A549 (cell line): ENCODE measurements at regions not wholly inside any gene's neighbourhood (a gene's known extent, or its start where the extent isn't known, plus 50 kb on each side); places are given as distances from the start of the nearest gene placed in this dataset.

Experiments used
- ATAC-seq, 2 experiments: fragments of 200-7000 bp in 1 of 2; fragments of >200 bp in 1 of 2; cut with Nextera tagmentation in 1 of 2; cut with Tn5 transposase in 1 of 2; 3 replicates each; pipeline versions ENCODE4 v1.8.0 to v1.9.1; 2018 to 2020; ENCODE audit warnings: mild to moderate bottlenecking in 1 of 2, moderate library complexity in 1 of 2
- CTCF ChIA-PET: fragments of 300-600 bp; sonication (Branson Sonifier 250); formaldehyde crosslinking; extraction: SDS; loops from one replicate; lab custom pipeline; 2021; ENCODE audit warnings: antibody characterized with exemption, inconsistent platforms; lab: Yijun Ruan, JAX
- POLR2A ChIA-PET: fragments of 350-600 bp; formaldehyde crosslinking; extraction: SDS; loops from one replicate; lab custom pipeline; 2021; ENCODE audit warnings: antibody characterized with exemption, inconsistent platforms; lab: Yijun Ruan, JAX
- DNase-seq, 2 experiments: peaks; one replicate each; pipeline versions ENCODE4 v3.0.0 to v3.0.0-alpha.2; 2011 to 2016; ENCODE audit warnings: low read depth in 1 of 2, low spot score in 1 of 2
- FAIRE-seq: peaks from 2 replicates; lab custom pipeline; 2011; peaks lifted over from hg19 to GRCh38; lab: Jason Lieb, UNC
- H3K27ac ChIP-seq, 2 experiments: fragments of >200 bp; sonication (Bioruptor Twin); formaldehyde crosslinking; 3 replicates each; pipeline ENCODE4 v1.5.1; 2016 to 2017
- H3K4me1 ChIP-seq: fragments of >200 bp; sonication (Bioruptor Twin); formaldehyde crosslinking; 3 replicates; pipeline ENCODE4 v1.6.1; 2016
- H3K4me2 ChIP-seq: fragments of >200 bp; sonication (Bioruptor Twin); formaldehyde crosslinking; 3 replicates; pipeline ENCODE4 v1.6.1; 2016
- H3K4me3 ChIP-seq: fragments of >200 bp; sonication (Bioruptor Twin); formaldehyde crosslinking; 3 replicates; pipeline ENCODE4 v1.5.1; 2016
- H3K9me3 ChIP-seq: fragments of >200 bp; sonication (Bioruptor Twin); formaldehyde crosslinking; 3 replicates; pipeline ENCODE4 v1.6.1; 2016
- CBX8 ChIP-seq: fragments of 200-600 bp; sonication (generic); IDR thresholded peaks from 2 replicates; pipeline ENCODE4 v1.6.1; 2016
- CHD4 ChIP-seq: fragments of 200-600 bp; sonication (generic); IDR thresholded peaks from 2 replicates; pipeline ENCODE4 v1.6.1; 2016; ENCODE audit warnings: antibody characterized with exemption, mild to moderate bottlenecking, borderline replicate concordance
- ESRRA ChIP-seq: fragments of 150-350 bp; IDR thresholded peaks from 2 replicates; pipeline ENCODE4 v1.6.1; 2014; ENCODE audit warnings: mild to moderate bottlenecking, low read length, borderline replicate concordance
- FOSB ChIP-seq: fragments of 250-450 bp; sonication (Bioruptor Pico); IDR thresholded peaks from 2 replicates; pipeline ENCODE4 v1.5.0; 2020; ENCODE audit warnings: mild to moderate bottlenecking, moderate library complexity
- FOXS1 ChIP-seq: fragments of 250-450 bp; sonication (Bioruptor Pico); IDR thresholded peaks from 2 replicates; pipeline ENCODE4 v1.5.0; 2020; ENCODE audit warnings: mild to moderate bottlenecking, moderate library complexity
- HDAC2 ChIP-seq: fragments of 200-600 bp; sonication (generic); IDR thresholded peaks from 2 replicates; pipeline ENCODE4 v1.6.1; 2016
- MYC ChIP-seq: IDR thresholded peaks from 2 replicates; pipeline ENCODE4 v1.6.1; 2012; ENCODE audit warnings: mild to moderate bottlenecking, inconsistent platforms, low read length, improper control_type of control experiment, borderline replicate concordance
- NFE2L2 ChIP-seq: fragments of 150-350 bp; conservative IDR thresholded peaks from 2 replicates; pipeline ENCODE4 v1.6.1; 2014; ENCODE audit warnings: low read length
- NPAS2 ChIP-seq: fragments of 250-450 bp; sonication (Bioruptor Pico); IDR thresholded peaks from 2 replicates; pipeline ENCODE4 v1.8.0; 2022; ENCODE audit warnings: mild to moderate bottlenecking, moderate library complexity, borderline replicate concordance
- PBX3 ChIP-seq: IDR thresholded peaks from 2 replicates; pipeline ENCODE4 v1.6.1; 2012
- PHF8 ChIP-seq: fragments of 200-600 bp; sonication (generic); IDR thresholded peaks from 2 replicates; pipeline ENCODE4 v1.6.1; 2016; ENCODE audit warnings: low read depth, mild to moderate bottlenecking, antibody characterized with exemption, moderate library complexity, borderline replicate concordance
- POLR2A ChIP-seq: IDR thresholded peaks from 2 replicates; pipeline ENCODE4 v1.6.1; 2012; ENCODE audit warnings: mild to moderate bottlenecking, low read length
- RCOR1 ChIP-seq: fragments of 150-350 bp; IDR thresholded peaks from 2 replicates; pipeline ENCODE4 v1.6.1; 2014; ENCODE audit warnings: antibody characterized with exemption, low read length, low read depth
- SMC3 ChIP-seq: fragments of >200 bp; sonication (Bioruptor Twin); formaldehyde crosslinking; IDR thresholded peaks from 3 replicates; pipeline ENCODE4 v1.6.1; 2018; ENCODE audit warnings: inconsistent platforms
- TFCP2L1 ChIP-seq: fragments of 250-450 bp; sonication (Bioruptor Pico); IDR thresholded peaks from 2 replicates; pipeline ENCODE4 v1.5.0; 2021; ENCODE audit warnings: mild to moderate bottlenecking
- ZC3H11A ChIP-seq: fragments of 450-650 bp; IDR thresholded peaks from 2 replicates; pipeline ENCODE4 v1.6.1; 2014; ENCODE audit warnings: antibody characterized with exemption, mild to moderate bottlenecking
- WGBS: methylation state at CpG from one replicate; pipeline ENCODE4 v1.1.6; 2017; ENCODE audit errors: missing lambda C conversion rate; 5-methylcytosine and 5-hydroxymethylcytosine counted together
- TF ChIP-seq, protein P1 (sequence below): fragments of 200-600 bp; sonication (generic); IDR thresholded peaks from 2 replicates; pipeline ENCODE4 v1.6.1; 2016; ENCODE audit warnings: antibody characterized with exemption, mild to moderate bottlenecking, moderate library complexity
- TF ChIP-seq, protein P2 (sequence below): fragments of 250-450 bp; sonication (Bioruptor Pico); IDR thresholded peaks from 2 replicates; pipeline ENCODE4 v1.5.0; 2021; ENCODE audit warnings: mild to moderate bottlenecking, moderate library complexity, borderline replicate concordance

DNA sequence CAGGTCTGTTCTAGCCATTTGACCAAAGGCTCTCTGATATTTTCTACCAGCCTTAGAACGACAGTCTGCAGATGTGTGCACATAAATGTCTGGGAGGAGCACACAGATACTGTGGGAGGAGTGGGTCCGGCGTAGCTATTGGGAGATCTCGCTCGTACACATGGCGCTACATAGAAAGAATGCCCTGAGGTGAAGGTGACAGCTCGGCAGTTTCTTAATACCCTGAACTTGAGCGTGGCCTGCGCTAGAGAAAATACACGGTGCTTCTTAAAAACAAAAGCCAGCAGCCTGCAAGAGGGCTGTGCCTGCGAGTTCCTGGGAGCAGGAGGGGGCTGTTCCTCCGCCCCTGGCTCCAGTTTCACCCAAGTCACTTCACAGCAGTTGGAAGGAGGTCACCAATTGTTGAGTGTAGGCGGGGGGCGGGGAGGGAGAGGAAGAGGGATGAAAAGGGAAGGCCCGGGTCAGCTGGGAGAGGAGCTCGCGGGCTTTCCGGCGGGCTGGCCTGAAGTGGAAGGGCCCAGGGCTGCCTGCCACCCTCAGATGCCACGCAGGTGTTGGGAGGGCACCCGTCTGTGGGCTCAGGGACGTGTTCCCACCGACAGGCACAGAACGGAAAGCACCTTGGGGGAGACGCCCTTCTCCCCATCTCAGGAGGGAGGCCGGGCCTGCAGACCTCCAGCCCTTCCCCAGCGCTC, 124.7 kb upstream of the ZNF516 start:
- Histone ChIP-seq H3K4me3 (no peak overlapping the region), H3K27ac (no peak overlapping the region), H3K9me3 (no peaks in the 10 kb centered on the region), H3K4me1 (0 out of 3 replicates have a peak, but pooled peaks cover 7% of the 10 kb centered on the region), H3K4me2 (no peak overlapping the region)
- no peak for TF ChIP-seq FOSB (CRISPR knock-in tag)
- no peak for TF ChIP-seq PHF8
- DNase-seq (no peak), ATAC-seq (no peak), FAIRE-seq (no peak)
- 88% methylated on average over 23 of the region's 27 CpGs for WGBS
- ChIA-PET CTCF (no interaction called here), POLR2A (no interaction called here)

DNA sequence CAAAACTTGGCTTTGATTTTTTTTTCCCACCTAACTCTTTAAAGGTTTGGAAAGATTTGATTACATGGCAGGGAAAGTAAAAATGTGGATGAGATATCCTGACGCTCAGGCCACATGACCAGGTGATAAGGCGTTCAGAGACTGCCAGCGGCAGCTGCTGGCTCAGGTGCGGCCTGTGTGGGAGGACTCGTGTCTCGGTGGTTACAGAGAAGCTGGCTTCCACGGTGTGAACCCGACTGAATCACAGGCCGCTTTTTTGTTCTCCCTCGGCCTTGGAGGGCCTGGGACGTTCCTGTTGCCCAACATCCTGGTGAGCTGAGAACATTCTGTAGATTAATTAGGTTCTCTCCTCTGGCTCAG, 124.2 kb upstream of the ZNF516 start:
- 80% methylated on average over 11 of the region's 11 CpGs for WGBS
- ATAC-seq = no peak
- Histone ChIP-seq H3K4me1 (0 out of 3 replicates have a peak, but pooled peaks cover 7% of the 10 kb centered on the region), H3K4me2 (no peak overlapping the region), H3K9me3 (no peaks in the 10 kb centered on the region), H3K27ac (no peak overlapping the region), H3K4me3 (no peak overlapping the region)
- ChIA-PET POLR2A (no interaction called here), CTCF (no interaction called here)
- FAIRE-seq = no peak
- DNase-seq = no peak
- TF ChIP-seq MYC (no peak), NPAS2 (CRISPR knock-in tag) (no peak), HDAC2 (no peak), FOXS1 (CRISPR knock-in tag) (no peak), NFE2L2 (no peak), SMC3 (no peak), RCOR1 (no peak), ESRRA (no peak)
- TF ChIP-seq, protein P1, sequence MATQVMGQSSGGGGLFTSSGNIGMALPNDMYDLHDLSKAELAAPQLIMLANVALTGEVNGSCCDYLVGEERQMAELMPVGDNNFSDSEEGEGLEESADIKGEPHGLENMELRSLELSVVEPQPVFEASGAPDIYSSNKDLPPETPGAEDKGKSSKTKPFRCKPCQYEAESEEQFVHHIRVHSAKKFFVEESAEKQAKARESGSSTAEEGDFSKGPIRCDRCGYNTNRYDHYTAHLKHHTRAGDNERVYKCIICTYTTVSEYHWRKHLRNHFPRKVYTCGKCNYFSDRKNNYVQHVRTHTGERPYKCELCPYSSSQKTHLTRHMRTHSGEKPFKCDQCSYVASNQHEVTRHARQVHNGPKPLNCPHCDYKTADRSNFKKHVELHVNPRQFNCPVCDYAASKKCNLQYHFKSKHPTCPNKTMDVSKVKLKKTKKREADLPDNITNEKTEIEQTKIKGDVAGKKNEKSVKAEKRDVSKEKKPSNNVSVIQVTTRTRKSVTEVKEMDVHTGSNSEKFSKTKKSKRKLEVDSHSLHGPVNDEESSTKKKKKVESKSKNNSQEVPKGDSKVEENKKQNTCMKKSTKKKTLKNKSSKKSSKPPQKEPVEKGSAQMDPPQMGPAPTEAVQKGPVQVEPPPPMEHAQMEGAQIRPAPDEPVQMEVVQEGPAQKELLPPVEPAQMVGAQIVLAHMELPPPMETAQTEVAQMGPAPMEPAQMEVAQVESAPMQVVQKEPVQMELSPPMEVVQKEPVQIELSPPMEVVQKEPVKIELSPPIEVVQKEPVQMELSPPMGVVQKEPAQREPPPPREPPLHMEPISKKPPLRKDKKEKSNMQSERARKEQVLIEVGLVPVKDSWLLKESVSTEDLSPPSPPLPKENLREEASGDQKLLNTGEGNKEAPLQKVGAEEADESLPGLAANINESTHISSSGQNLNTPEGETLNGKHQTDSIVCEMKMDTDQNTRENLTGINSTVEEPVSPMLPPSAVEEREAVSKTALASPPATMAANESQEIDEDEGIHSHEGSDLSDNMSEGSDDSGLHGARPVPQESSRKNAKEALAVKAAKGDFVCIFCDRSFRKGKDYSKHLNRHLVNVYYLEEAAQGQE = no peak

DNA sequence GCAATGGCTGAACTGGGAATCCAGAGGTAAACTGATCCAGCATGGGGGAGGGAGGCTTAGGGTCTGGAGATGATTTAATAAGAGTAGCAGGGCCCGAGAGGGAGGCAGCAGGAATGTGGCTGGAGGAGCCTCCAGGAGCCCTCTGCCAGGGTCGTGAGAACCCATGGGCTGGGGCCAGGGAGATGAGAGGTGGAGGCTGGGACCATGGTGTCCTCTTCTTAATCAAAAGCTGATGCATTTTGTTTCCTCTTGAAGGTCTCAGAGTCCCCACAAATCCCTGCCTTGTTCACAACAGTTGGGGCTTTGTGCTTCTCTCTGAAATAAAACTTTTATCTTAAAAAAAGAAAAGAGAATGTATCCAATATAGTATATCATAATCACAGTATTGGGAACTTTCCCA, 123.7 kb upstream of the ZNF516 start:
- Histone ChIP-seq H3K27ac (no peak overlapping the region), H3K4me3 (no peak overlapping the region), H3K9me3 (no peaks in the 10 kb centered on the region), H3K4me1 (0 out of 3 replicates have a peak, but pooled peaks cover 7% of the 10 kb centered on the region)
- ATAC-seq = no peak
- WGBS = 34% methylated on average over 2 of the region's 2 CpGs
- TF ChIP-seq MYC = no peak
- no peak for TF ChIP-seq PBX3
- TF ChIP-seq TFCP2L1 (CRISPR knock-in tag) = no peak
- TF ChIP-seq ZC3H11A = no peak
- no peak for TF ChIP-seq POLR2A
- no peak for TF ChIP-seq HDAC2
- TF ChIP-seq CBX8 = no peak
- no peak for TF ChIP-seq CHD4
- TF ChIP-seq, protein P2, sequence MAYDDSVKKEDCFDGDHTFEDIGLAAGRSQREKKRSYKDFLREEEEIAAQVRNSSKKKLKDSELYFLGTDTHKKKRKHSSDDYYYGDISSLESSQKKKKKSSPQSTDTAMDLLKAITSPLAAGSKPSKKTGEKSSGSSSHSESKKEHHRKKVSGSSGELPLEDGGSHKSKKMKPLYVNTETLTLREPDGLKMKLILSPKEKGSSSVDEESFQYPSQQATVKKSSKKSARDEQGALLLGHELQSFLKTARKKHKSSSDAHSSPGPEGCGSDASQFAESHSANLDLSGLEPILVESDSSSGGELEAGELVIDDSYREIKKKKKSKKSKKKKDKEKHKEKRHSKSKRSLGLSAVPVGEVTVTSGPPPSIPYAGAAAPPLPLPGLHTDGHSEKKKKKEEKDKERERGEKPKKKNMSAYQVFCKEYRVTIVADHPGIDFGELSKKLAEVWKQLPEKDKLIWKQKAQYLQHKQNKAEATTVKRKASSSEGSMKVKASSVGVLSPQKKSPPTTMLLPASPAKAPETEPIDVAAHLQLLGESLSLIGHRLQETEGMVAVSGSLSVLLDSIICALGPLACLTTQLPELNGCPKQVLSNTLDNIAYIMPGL (CRISPR knock-in tag) = no peak
- TF ChIP-seq, all 56 proteins: peak for 0
- ChIA-PET CTCF (no interaction called here), POLR2A (no interaction called here)
- DNase-seq = no peak
- H3K4me2 ChIP-seq = no peak overlapping the region
- no peak for FAIRE-seq
